NCI-H226 (cell line): ENCODE measurements at regions not wholly inside any gene's neighbourhood (a gene's known extent, or its start where the extent isn't known, plus 50 kb on each side); places are given as distances from the start of the nearest gene placed in this dataset.
"Not testable (repeated sequence)": the region's sequence is repeated elsewhere in the genome, so short reads cannot be mapped to it uniquely, and the experiment has no call there.

ENCODE experiments used
- DNase-seq: peaks from one replicate; pipeline ENCODE4 v3.0.0-alpha.2; 2015

GRCh38 chr6:167547751-167548150 is 222.9 kb downstream of the TTLL2 start:
- DNase-seq, result no peak

GRCh38 chr6:167548451-167548850 is 223.6 kb downstream of the TTLL2 start:
- no peak for DNase-seq

GRCh38 chr6:167549213-167549612 is 224.3 kb downstream of the TTLL2 start:
- no peak for DNase-seq

GRCh38 chr6:167550941-167551627 is 226.2 kb downstream of the TTLL2 start:
- DNase-seq, result no peak

GRCh38 chr6:167551628-167552257 is 226.9 kb downstream of the TTLL2 start:
- no peak for DNase-seq

GRCh38 chr6:167552258-167552630 is 227.4 kb downstream of the TTLL2 start:
- no peak for DNase-seq

GRCh38 chr6:167552961-167553735 is 228.3 kb downstream of the TTLL2 start:
- DNase-seq, result no peak

GRCh38 chr6:167553736-167554119 is 228.8 kb downstream of the TTLL2 start:
- no peak for DNase-seq

GRCh38 chr6:167554854-167555253 is 230.0 kb downstream of the TTLL2 start:
- DNase-seq, result no peak

GRCh38 chr6:167555836-167556235 is 230.9 kb downstream of the TTLL2 start:
- no peak for DNase-seq

GRCh38 chr6:167557675-167558074 is 232.8 kb downstream of the TTLL2 start:
- no peak for DNase-seq

GRCh38 chr6:167558246-167559177 is 233.6 kb downstream of the TTLL2 start:
- DNase-seq, result no peak

GRCh38 chr6:167559675-167560479 is 235.0 kb downstream of the TTLL2 start:
- DNase-seq, result no peak

- DNase-seq, result no peak
Observed at GRCh38 chr6:167560673-167561569, 236.0 kb downstream of the TTLL2 start.

GRCh38 chr6:167562862-167563261 is 238.0 kb downstream of the TTLL2 start:
- DNase-seq, result not testable (repeated sequence)

- DNase-seq, result no peak
Observed at GRCh38 chr6:167564416-167565250, 239.7 kb downstream of the TTLL2 start.

- no peak for DNase-seq
Observed at GRCh38 chr6:167565388-167565787, 240.5 kb downstream of the TTLL2 start.

- DNase-seq, result peak; percentile 85
Observed at GRCh38 chr6:167565884-167566599, 241.2 kb downstream of the TTLL2 start.

- no peak for DNase-seq
Observed at GRCh38 chr6:167566711-167567141, 241.8 kb downstream of the TTLL2 start.
